ENCODE measurements at regions not wholly inside any gene's neighbourhood (a gene's known extent, or its start where the extent isn't known, plus 50 kb on each side); places are given as distances from the start of the nearest gene placed in this dataset.
"Not testable (repeated sequence)": the region's sequence is repeated elsewhere in the genome, so short reads cannot be mapped to it uniquely, and the experiment has no call there.

- Histone ChIP-seq H3K4me1 (no peaks in the 10 kb centered on the region), H3K36me3 (ENCODE audit: control insufficient read depth, insufficient read depth, low read length) (no peaks in the 10 kb centered on the region), H3K4me3 (ENCODE audit: low read depth, low read length) (no peak overlapping the region), H3K9me3 (peaks cover 49% of the 10 kb centered on the region), H3K27me3 (replicated peaks; ENCODE audit: control insufficient read depth, insufficient read depth, low read length) (no peaks in the 10 kb centered on the region)
- TF ChIP-seq, protein P1, sequence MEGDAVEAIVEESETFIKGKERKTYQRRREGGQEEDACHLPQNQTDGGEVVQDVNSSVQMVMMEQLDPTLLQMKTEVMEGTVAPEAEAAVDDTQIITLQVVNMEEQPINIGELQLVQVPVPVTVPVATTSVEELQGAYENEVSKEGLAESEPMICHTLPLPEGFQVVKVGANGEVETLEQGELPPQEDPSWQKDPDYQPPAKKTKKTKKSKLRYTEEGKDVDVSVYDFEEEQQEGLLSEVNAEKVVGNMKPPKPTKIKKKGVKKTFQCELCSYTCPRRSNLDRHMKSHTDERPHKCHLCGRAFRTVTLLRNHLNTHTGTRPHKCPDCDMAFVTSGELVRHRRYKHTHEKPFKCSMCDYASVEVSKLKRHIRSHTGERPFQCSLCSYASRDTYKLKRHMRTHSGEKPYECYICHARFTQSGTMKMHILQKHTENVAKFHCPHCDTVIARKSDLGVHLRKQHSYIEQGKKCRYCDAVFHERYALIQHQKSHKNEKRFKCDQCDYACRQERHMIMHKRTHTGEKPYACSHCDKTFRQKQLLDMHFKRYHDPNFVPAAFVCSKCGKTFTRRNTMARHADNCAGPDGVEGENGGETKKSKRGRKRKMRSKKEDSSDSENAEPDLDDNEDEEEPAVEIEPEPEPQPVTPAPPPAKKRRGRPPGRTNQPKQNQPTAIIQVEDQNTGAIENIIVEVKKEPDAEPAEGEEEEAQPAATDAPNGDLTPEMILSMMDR (IDR thresholded peaks at IDR 0.05; ENCODE audit: insufficient read depth in 1 of 2, low read depth in 1 of 2, low read length in 1 of 2, severe bottlenecking in 1 of 2, unreplicated experiment in 1 of 2), result no peak
- H3K27ac Mint-ChIP-seq (ENCODE audit: unreplicated experiment), result no peak overlapping the region
- intact Hi-C loops (cut with micrococcal nuclease; ENCODE audit: unreplicated experiment), result no loop called here
- peaks cover 59% of the 10 kb centered on the region for H3K9me3 Mint-ChIP-seq (ENCODE audit: unreplicated experiment)
- no peaks in the 10 kb centered on the region for H3K36me3 Mint-ChIP-seq (ENCODE audit: insufficient read depth, unreplicated experiment)
- H3K27me3 Mint-ChIP-seq (ENCODE audit: insufficient read depth, unreplicated experiment), result no peaks in the 10 kb centered on the region
- no peak overlapping the region for H3K4me3 Mint-ChIP-seq (ENCODE audit: unreplicated experiment)
- ChIA-PET CTCF (no interaction called here), POLR2A (no interaction called here)
- DNase-seq, result no peak
- BruUV-seq (replicated peaks), result no TSS peak
- H3K4me1 Mint-ChIP-seq (ENCODE audit: low read depth, unreplicated experiment), result no peaks in the 10 kb centered on the region
Observed at GRCh38 chr2:31694444-31694843, 113.7 kb upstream of the SRD5A2 start.

- ChIA-PET POLR2A (no interaction called here), CTCF (no interaction called here)
- Mint-ChIP-seq H3K9me3 (ENCODE audit: unreplicated experiment) (peaks cover 59% of the 10 kb centered on the region), H3K4me3 (ENCODE audit: unreplicated experiment) (no peak overlapping the region), H3K4me1 (ENCODE audit: low read depth, unreplicated experiment) (no peaks in the 10 kb centered on the region), H3K27ac (ENCODE audit: unreplicated experiment) (no peak overlapping the region), H3K36me3 (ENCODE audit: insufficient read depth, unreplicated experiment) (no peaks in the 10 kb centered on the region), H3K27me3 (ENCODE audit: insufficient read depth, unreplicated experiment) (no peaks in the 10 kb centered on the region)
- Histone ChIP-seq H3K9me3 (peaks cover 46% of the 10 kb centered on the region), H3K4me3 (ENCODE audit: low read depth, low read length) (no peak overlapping the region), H3K27me3 (replicated peaks; ENCODE audit: control insufficient read depth, insufficient read depth, low read length) (no peaks in the 10 kb centered on the region), H3K36me3 (ENCODE audit: control insufficient read depth, insufficient read depth, low read length) (no peaks in the 10 kb centered on the region), H3K4me1 (no peaks in the 10 kb centered on the region)
- DNase-seq, result peak in 1 of 2 experiments; percentile 14
- intact Hi-C loops (cut with micrococcal nuclease; ENCODE audit: unreplicated experiment), result no loop called here
- no TSS peak for BruUV-seq (replicated peaks)
- TF ChIP-seq, protein P1 (IDR thresholded peaks at IDR 0.05; ENCODE audit: insufficient read depth in 1 of 2, low read depth in 1 of 2, low read length in 1 of 2, severe bottlenecking in 1 of 2, unreplicated experiment in 1 of 2), result no peak
Observed at GRCh38 chr2:31693882-31694281, 113.1 kb upstream of the SRD5A2 start.

- Mint-ChIP-seq H3K4me1 (ENCODE audit: low read depth, unreplicated experiment) (no peaks in the 10 kb centered on the region), H3K27me3 (ENCODE audit: insufficient read depth, unreplicated experiment) (no peaks in the 10 kb centered on the region), H3K4me3 (ENCODE audit: unreplicated experiment) (no peak overlapping the region), H3K27ac (ENCODE audit: unreplicated experiment) (no peak overlapping the region), H3K9me3 (ENCODE audit: unreplicated experiment) (peaks cover 40% of the 10 kb centered on the region), H3K36me3 (ENCODE audit: insufficient read depth, unreplicated experiment) (no peaks in the 10 kb centered on the region)
- Histone ChIP-seq H3K4me3 (ENCODE audit: low read depth, low read length) (no peak overlapping the region), H3K9me3 (peaks cover 19% of the 10 kb centered on the region), H3K4me1 (no peaks in the 10 kb centered on the region), H3K27me3 (replicated peaks; ENCODE audit: control insufficient read depth, insufficient read depth, low read length) (no peaks in the 10 kb centered on the region), H3K36me3 (ENCODE audit: control insufficient read depth, insufficient read depth, low read length) (no peaks in the 10 kb centered on the region)
- no peak for DNase-seq
- TF ChIP-seq, protein P1 (IDR thresholded peaks at IDR 0.05; ENCODE audit: insufficient read depth in 1 of 2, low read depth in 1 of 2, low read length in 1 of 2, severe bottlenecking in 1 of 2, unreplicated experiment in 1 of 2), result peak; percentile 29 to 50
- intact Hi-C loops (cut with micrococcal nuclease; ENCODE audit: unreplicated experiment), result no loop called here
- ChIA-PET POLR2A (no interaction called here), CTCF (no interaction called here)
- BruUV-seq (replicated peaks), result no TSS peak
Observed at GRCh38 chr2:31688282-31688681, 107.5 kb upstream of the SRD5A2 start.

DNA sequence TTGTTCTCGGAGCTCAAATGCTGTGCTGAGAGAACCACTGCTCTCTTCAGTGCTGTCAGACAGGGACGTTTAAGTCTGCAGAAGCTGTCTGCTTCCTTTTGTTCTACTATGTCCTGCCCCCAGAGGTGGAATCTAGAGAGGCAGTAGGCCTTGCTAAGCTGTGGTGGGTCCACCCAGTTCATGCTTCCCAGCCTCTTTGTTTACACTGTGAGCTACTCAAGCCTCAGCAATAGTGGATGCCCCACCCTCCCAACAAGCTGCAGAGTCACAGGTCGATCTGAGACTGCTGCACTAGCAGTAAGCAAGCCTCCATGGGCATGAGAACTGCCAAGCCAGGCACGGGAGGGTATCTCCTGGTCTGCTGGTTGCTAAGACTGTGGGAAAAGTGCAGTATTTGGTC is 102.8 kb upstream of the SRD5A2 start:
- H3K36me3 ChIP-seq (ENCODE audit: control insufficient read depth, insufficient read depth, low read length); H3K4me3 Mint-ChIP-seq (ENCODE audit: unreplicated experiment); H3K36me3 Mint-ChIP-seq (ENCODE audit: insufficient read depth, unreplicated experiment); H3K4me3 ChIP-seq (ENCODE audit: low read depth, low read length); POLR2A ChIA-PET; BruUV-seq (replicated peaks); H3K27me3 ChIP-seq (replicated peaks; ENCODE audit: control insufficient read depth, insufficient read depth, low read length); H3K4me1 Mint-ChIP-seq (ENCODE audit: low read depth, unreplicated experiment); CTCF ChIA-PET; H3K27ac Mint-ChIP-seq (ENCODE audit: unreplicated experiment); H3K4me1 ChIP-seq; intact Hi-C loops (cut with micrococcal nuclease; ENCODE audit: unreplicated experiment); H3K9me3 ChIP-seq; H3K27me3 Mint-ChIP-seq (ENCODE audit: insufficient read depth, unreplicated experiment): not testable (repeated sequence)
- DNase-seq, result peak in 1 of 2 experiments; percentile 3
- H3K9me3 Mint-ChIP-seq (ENCODE audit: unreplicated experiment), result peaks cover 29% of the 10 kb centered on the region

Measured in Caco-2 (cell line).